Ishikawa (cell line): ENCODE measurements at regions not wholly inside any gene's neighbourhood (a gene's known extent, or its start where the extent isn't known, plus 50 kb on each side); places are given as distances from the start of the nearest gene placed in this dataset.
A peak's percentile ranks its signal among the peaks of the same experiment; 100 is the strongest.

Source experiments
- CEBPB ChIP-seq: IDR thresholded peaks from 2 replicates; pipeline ENCODE4 v1.6.1; 2012
- CREB1 ChIP-seq: IDR thresholded peaks from 2 replicates; pipeline ENCODE4 v1.6.1; 2012; ENCODE audit warnings: low read depth
- EGR1 ChIP-seq: IDR thresholded peaks from 2 replicates; pipeline ENCODE4 v1.6.1; 2012
- EP300 ChIP-seq: IDR thresholded peaks from 2 replicates; pipeline ENCODE4 v1.6.1; 2012; ENCODE audit warnings: borderline replicate concordance
- FOXM1 ChIP-seq: IDR thresholded peaks from 2 replicates; pipeline ENCODE4 v1.6.1; 2012; ENCODE audit warnings: low read depth, borderline replicate concordance
- MAX ChIP-seq: IDR thresholded peaks from 2 replicates; pipeline ENCODE4 v1.6.1; 2012
- NFIC ChIP-seq: IDR thresholded peaks from 2 replicates; pipeline ENCODE4 v1.6.1; 2012
- RAD21 ChIP-seq: IDR thresholded peaks from 2 replicates; pipeline ENCODE4 v1.6.1; 2012; ENCODE audit warnings: low read depth
- REST ChIP-seq: IDR thresholded peaks from 2 replicates; pipeline ENCODE4 v1.6.1; 2012; ENCODE audit warnings: low read depth, mild to moderate bottlenecking
- TAF1 ChIP-seq: IDR thresholded peaks from 2 replicates; pipeline ENCODE4 v1.6.1; 2012; ENCODE audit warnings: low read depth, mild to moderate bottlenecking
- TCF12 ChIP-seq: IDR thresholded peaks from 2 replicates; pipeline ENCODE4 v1.6.1; 2012; ENCODE audit warnings: low read depth
- TEAD4 ChIP-seq: IDR thresholded peaks from 2 replicates; pipeline ENCODE4 v1.6.1; 2012
- USF1 ChIP-seq: IDR thresholded peaks from 2 replicates; pipeline ENCODE4 v1.6.1; 2012
- YY1 ChIP-seq: IDR thresholded peaks from 2 replicates; pipeline ENCODE4 v1.6.1; 2012; ENCODE audit warnings: low read depth
- ZBTB7A ChIP-seq: IDR thresholded peaks from 2 replicates; pipeline ENCODE4 v1.6.1; 2012; ENCODE audit warnings: low read depth

- TF ChIP-seq USF1 (no peak), MAX (no peak), YY1 (no peak), FOXM1 (no peak), REST (no peak), ZBTB7A (no peak), EP300 (no peak), TCF12 (no peak), CREB1 (no peak), TEAD4 (no peak), EGR1 (no peak)
Observed at GRCh38 chr2:61662990-61663389, 124.8 kb upstream of the XPO1 start.

- TF ChIP-seq NFIC: no peak
- TF ChIP-seq FOXM1: no peak
- no peak for TF ChIP-seq CEBPB
- TF ChIP-seq YY1: no peak
- TF ChIP-seq CREB1: no peak
- TF ChIP-seq MAX: no peak
- TF ChIP-seq RAD21: no peak
- TF ChIP-seq TCF12: no peak
- TF ChIP-seq EGR1: no peak
- no peak for TF ChIP-seq EP300
- no peak for TF ChIP-seq REST
- TF ChIP-seq USF1: no peak
- TF ChIP-seq TEAD4: no peak
Observed at GRCh38 chr2:61660511-61661388, 122.6 kb upstream of the XPO1 start.

- peak; percentile 82 for TF ChIP-seq RAD21
- TF ChIP-seq EGR1: no peak
Observed at GRCh38 chr2:61658841-61659780, 121.0 kb upstream of the XPO1 start.

GRCh38 chr2:61649021-61649420 is 110.9 kb upstream of the XPO1 start:
- TF ChIP-seq NFIC (no peak), EP300 (no peak), TCF12 (no peak), TAF1 (no peak), FOXM1 (no peak), USF1 (no peak), YY1 (no peak), CREB1 (no peak), ZBTB7A (no peak), TEAD4 (no peak), MAX (no peak), EGR1 (no peak), REST (no peak), RAD21 (no peak), CEBPB (no peak)
